HAP-1 (cell line): ENCODE measurements at regions not wholly inside any gene's neighbourhood (a gene's known extent, or its start where the extent isn't known, plus 50 kb on each side); places are given as distances from the start of the nearest gene placed in this dataset.
"Not testable (repeated sequence)": the region's sequence is repeated elsewhere in the genome, so short reads cannot be mapped to it uniquely, and the experiment has no call there.

ENCODE experiments used
- DNase-seq, 2 experiments: peaks; one replicate each; pipeline ENCODE4 v3.0.0-alpha.2; 2016 to 2020; ENCODE audit warnings: low spot score in 2 of 2
- H3K27me3 ChIP-seq: fragments of 250-450 bp; sonication (Bioruptor Pico); 2 replicates; pipeline ENCODE4 v1.5.1; 2020; ENCODE audit warnings: low read depth, mild to moderate bottlenecking, moderate library complexity
- H3K36me3 ChIP-seq: fragments of 250-450 bp; sonication (Bioruptor Pico); replicated peaks from 2 replicates; pipeline ENCODE4 v1.5.1; 2020; ENCODE audit warnings: mild to moderate bottlenecking
- H3K4me1 ChIP-seq: fragments of 250-450 bp; sonication (Bioruptor Pico); 2 replicates; pipeline ENCODE4 v1.5.1; 2020; ENCODE audit warnings: mild to moderate bottlenecking
- H3K4me3 ChIP-seq: fragments of 250-450 bp; sonication (Bioruptor Pico); 2 replicates; pipeline ENCODE4 v1.5.1; 2020; ENCODE audit warnings: mild to moderate bottlenecking, moderate library complexity
- H3K9me3 ChIP-seq: fragments of 250-450 bp; sonication (Bioruptor Pico); 2 replicates; pipeline ENCODE4 v1.5.1; 2020; ENCODE audit warnings: mild to moderate bottlenecking, moderate library complexity
- in situ Hi-C: fragments of 300-500 bp; cut with MboI; formaldehyde crosslinking; loops from 3 replicates; pipeline ENCODE4 v1.14.3; 2020; ENCODE audit warnings: low sequenced_read_pairs, inconsistent platforms, mixed read lengths

DNA sequence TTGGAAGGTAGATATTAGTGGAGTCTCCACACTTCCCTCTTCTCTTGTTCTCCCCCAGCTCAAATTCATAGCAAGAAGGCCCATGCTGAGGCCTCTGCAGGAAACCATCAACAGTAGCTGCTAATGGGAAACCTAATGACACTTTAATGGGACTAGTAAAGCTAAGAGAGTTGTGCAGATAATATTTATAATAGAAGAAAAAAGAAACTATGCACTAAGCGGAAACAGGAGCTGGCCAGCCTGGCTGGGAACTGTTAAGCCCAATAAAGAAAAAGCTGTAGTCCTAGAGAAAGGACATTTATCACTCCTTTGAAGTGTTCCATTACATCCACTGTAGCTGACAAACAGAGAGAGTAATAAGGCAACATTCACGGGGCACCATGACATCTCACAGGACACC lies 229.6 kb downstream of the IGSF11 start:
- H3K27me3 ChIP-seq: no peaks in the 10 kb centered on the region

DNA sequence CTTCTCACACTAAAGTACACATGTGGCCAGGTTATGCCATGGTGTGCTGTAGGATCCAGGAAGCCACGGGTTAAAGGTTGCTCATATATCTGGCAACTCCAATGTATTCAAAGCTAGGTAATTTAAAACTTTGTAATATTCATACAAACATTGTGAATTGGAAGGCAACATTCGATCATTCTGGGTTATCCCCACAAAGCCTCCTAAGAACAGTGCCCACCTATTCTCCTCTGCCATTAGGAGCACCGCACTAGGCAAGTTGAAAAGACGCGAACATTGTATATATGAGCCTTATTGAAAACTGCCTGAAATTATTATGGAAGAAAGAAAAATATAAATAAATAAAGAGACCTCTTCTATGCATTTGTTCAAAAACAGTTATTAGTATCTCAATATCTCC lies 228.2 kb downstream of the IGSF11 start:
- Histone ChIP-seq H3K4me1 (no peaks in the 10 kb centered on the region), H3K9me3 (no peaks in the 10 kb centered on the region), H3K4me3 (no peak overlapping the region), H3K27me3 (no peaks in the 10 kb centered on the region), H3K36me3 (no peaks in the 10 kb centered on the region)
- no peak for DNase-seq
- in situ Hi-C loops: loop anchor here (25.0 kb wide), 1 partner anchor 169 kb away; no protein-coding TSS in a partner anchor

More for the DNA sequence above, 229.6 kb downstream of the IGSF11 start:
- in situ Hi-C loops: loop anchor here (25.0 kb wide), 1 partner anchor 168 kb away; no protein-coding TSS in a partner anchor
- Histone ChIP-seq H3K4me1 (no peaks in the 10 kb centered on the region), H3K4me3 (no peak overlapping the region), H3K9me3 (no peaks in the 10 kb centered on the region), H3K36me3 (no peaks in the 10 kb centered on the region)
- no peak for DNase-seq

DNA sequence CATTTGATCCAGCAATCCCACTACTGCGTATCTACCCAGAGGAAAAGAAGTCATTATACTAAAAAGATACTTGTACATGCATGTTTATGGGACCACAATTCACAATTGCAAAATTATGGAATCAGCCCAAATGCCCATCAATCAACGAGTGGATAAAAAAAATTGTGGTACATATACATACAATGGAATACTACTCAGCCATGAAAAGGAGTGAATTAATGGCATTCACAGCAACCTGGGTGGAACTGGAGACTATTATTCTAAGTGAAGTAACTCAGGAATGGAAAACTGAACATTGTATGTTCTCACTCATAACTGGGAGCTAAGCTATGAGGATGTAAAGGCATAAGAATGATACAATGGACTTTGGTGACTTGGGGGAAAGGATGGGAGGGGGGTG lies 227.3 kb downstream of the IGSF11 start:
- H3K9me3 ChIP-seq, H3K4me1 ChIP-seq, H3K27me3 ChIP-seq, DNase-seq, H3K4me3 ChIP-seq, H3K36me3 ChIP-seq: not testable (repeated sequence)
- in situ Hi-C loops: loop anchor here (25.0 kb wide), 1 partner anchor 170 kb away; no protein-coding TSS in a partner anchor

DNA sequence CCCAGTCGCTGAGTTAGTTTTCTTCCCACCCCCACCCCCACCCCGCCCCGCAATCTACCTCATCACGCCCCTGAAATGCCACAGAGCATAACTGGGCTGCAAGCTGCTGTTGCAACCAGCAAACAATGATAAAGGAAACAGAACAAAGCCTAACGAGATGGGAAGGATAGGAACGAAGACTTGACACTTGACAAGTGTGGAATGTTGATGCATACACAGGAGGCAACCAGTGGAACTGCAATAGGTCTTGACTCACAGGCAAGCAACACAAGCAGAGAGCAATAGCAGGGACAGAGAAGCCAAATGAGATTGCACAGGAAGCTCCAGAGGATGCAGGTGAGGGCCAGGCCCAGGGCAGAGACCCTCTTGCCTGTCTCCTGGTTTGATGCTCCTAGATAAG lies 225.9 kb downstream of the IGSF11 start:
- no peak for DNase-seq
- H3K4me3 ChIP-seq: no peak overlapping the region
- in situ Hi-C loops: loop anchor here (25.0 kb wide), 1 partner anchor 171 kb away; no protein-coding TSS in a partner anchor
- H3K4me1 ChIP-seq: no peaks in the 10 kb centered on the region
- H3K27me3 ChIP-seq: no peaks in the 10 kb centered on the region
- H3K9me3 ChIP-seq: no peaks in the 10 kb centered on the region
- H3K36me3 ChIP-seq: no peaks in the 10 kb centered on the region

DNA sequence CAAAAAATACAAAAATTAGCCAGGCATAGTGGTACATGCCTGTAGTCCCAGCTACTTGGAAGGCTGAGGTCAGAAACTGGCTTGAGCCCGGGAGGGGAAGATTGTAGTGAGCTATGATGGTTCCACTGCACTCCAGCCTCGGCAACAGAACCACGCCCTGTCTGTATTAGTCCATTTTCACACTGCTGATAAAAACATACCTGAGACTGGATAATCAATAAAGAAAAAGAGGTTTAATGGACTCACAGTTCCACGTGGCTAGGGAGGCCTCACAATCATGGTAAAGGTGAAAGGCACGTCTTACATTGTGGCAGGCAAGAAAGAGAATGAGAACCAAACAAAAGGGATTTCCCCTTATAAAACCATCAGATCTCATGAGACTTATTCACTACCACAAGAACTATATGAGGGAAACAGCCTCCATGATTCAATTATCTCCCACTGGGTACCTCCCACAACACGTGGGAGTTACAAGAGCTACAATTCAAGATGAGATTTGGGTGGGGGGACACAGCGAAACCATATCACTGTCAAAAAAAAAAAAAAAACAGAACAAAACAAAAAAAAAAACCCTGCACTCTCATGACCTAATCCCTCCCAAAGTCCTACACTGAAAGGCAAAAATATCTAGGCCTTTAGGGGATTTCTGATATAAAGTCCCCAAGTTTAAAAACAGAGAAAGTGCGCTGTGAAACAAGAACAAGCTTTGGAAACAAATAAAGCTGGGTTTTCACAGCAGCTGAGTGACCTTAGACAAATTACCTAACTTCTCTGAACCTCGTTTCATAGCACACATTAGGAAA lies 224.7 kb downstream of the IGSF11 start:
- no peak overlapping the region for H3K4me3 ChIP-seq
- no peaks in the 10 kb centered on the region for H3K27me3 ChIP-seq
- no peaks in the 10 kb centered on the region for H3K4me1 ChIP-seq
- no peak for DNase-seq
- no peaks in the 10 kb centered on the region for H3K36me3 ChIP-seq
- in situ Hi-C loops: loop anchor here (25.0 kb wide), 1 partner anchor 173 kb away; no protein-coding TSS in a partner anchor
- no peaks in the 10 kb centered on the region for H3K9me3 ChIP-seq

DNA sequence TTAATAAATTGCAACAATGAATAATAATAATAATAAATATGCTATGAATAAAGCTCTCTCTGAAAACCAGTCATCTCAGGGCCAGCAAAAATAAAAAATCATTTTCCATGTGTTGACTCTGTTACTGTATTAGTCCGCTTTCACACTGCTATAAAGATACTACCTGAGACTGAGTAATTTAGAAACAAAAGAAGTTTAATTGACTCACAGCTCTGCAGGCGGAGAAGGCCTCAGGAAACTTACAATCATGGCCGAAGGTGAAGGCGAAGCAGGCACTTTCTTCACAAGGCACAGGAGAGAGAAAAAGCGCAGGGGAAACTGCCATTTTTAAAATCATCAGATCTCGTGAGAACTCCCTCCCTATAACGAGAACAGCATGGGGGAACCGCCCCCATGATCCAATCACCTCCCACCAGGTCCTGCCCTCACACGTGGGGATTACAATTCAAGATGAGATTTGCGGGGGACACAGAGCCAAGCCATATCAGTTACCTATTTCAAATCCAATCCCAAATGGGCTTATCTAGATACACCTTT lies 224.1 kb downstream of the IGSF11 start:
- H3K4me1 ChIP-seq: no peaks in the 10 kb centered on the region
- in situ Hi-C loops: loop anchor here (25.0 kb wide), 1 partner anchor 173 kb away; no protein-coding TSS in a partner anchor

DNA sequence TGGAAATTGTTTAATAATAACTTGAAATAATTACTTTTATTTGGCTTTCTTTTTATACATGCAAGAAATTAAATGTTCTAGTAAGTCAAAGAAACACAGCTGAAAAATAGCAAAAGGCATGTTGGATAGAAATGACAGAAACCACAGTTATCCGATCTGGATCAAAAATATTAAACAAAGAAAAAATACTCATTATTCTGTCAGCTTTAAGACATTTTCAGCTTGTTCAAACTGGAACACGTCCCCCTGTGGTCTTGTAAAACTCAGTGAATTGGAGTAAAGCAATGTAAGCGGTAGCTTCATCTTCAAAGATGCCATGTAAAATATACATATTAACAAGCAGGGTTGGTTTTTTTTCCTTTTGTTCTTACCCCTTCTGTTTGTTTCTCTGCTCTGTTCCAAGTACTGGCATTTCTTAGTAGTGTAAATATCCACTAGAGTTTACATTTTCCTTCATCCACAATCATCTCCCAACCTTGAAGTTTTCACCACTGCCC lies 223.4 kb downstream of the IGSF11 start:
- no peaks in the 10 kb centered on the region for H3K36me3 ChIP-seq
- no peak overlapping the region for H3K4me3 ChIP-seq
- H3K9me3 ChIP-seq: no peaks in the 10 kb centered on the region
- in situ Hi-C loops: loop anchor here (25.0 kb wide), 1 partner anchor 174 kb away; no protein-coding TSS in a partner anchor
- H3K4me1 ChIP-seq: no peaks in the 10 kb centered on the region
- H3K27me3 ChIP-seq: no peaks in the 10 kb centered on the region
- DNase-seq: no peak

More for the DNA sequence above, 224.1 kb downstream of the IGSF11 start:
- H3K36me3 ChIP-seq: no peaks in the 10 kb centered on the region
- no peak overlapping the region for H3K4me3 ChIP-seq
- no peaks in the 10 kb centered on the region for H3K27me3 ChIP-seq
- DNase-seq: no peak
- no peaks in the 10 kb centered on the region for H3K9me3 ChIP-seq

DNA sequence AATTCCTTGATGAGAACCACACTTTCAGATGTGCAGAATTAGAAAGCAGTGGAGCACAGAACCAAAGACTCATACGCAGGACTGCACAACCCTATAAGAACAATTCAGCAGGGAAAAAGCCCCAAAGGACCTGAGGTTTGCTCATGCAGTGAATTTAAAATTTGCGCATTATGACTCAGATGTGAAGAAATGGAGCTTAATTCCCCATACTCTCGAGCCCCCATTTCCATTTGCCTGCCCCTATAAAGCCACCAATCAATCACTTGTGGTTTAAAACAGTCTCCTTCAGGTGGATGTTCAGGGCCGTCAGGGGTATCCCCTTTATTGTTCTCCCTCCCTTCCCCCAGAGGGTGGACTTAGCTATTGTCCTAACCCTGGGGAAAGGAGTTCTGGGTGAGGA lies 221.2 kb downstream of the IGSF11 start:
- DNase-seq: no peak
- in situ Hi-C loops: loop anchor here (25.0 kb wide), 1 partner anchor 176 kb away; no protein-coding TSS in a partner anchor
- Histone ChIP-seq H3K27me3 (no peaks in the 10 kb centered on the region), H3K4me1 (no peaks in the 10 kb centered on the region), H3K9me3 (no peaks in the 10 kb centered on the region), H3K36me3 (no peaks in the 10 kb centered on the region), H3K4me3 (no peak overlapping the region)

DNA sequence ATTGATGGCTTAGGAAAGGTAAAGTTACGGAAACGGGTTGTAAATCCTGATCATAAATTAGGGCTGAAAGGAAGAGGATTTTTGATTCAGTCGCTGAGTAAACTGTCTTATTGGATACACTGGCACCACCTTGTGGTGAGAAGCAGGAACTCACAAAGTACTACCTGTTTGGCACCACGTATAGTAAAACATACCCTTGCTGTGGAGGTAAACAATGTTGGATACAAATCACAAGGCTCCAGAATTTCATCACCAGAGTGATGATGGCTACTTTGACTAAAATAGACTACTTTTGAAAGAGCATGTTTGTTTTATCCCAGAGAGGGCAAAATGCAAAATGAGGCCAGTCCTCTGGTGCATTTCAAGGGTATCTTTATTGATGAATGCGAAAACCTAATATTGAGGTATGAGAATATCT lies 216.9 kb downstream of the IGSF11 start:
- Histone ChIP-seq H3K36me3 (no peaks in the 10 kb centered on the region), H3K4me1 (peaks cover 8% of the 10 kb centered on the region), H3K4me3 (no peak overlapping the region), H3K9me3 (no peaks in the 10 kb centered on the region), H3K27me3 (no peaks in the 10 kb centered on the region)
- in situ Hi-C loops: loop anchor here (25.0 kb wide), 1 partner anchor 180 kb away; no protein-coding TSS in a partner anchor
- DNase-seq: peak; percentile 72 to 79

DNA sequence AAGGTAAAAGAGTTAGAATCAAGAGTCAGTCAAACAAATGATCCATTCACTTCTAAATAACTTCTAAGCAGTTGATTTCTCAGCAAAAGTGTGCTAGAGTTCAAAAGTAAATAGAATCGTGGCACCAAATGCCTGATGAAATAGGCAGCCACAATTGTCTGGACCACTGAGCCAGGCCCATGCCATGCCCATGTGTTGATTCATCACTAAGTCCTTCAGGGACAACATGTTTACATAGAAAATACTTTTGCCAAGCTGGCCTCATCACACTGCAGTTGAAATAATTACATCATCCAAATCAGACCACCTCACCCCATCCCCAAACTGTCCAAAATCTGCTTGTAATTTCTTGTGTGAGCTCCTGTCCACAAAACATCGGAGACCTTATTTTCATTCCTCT lies 216.3 kb downstream of the IGSF11 start:
- Histone ChIP-seq H3K4me3 (no peak overlapping the region), H3K4me1 (peaks cover 8% of the 10 kb centered on the region), H3K36me3 (no peaks in the 10 kb centered on the region), H3K9me3 (no peaks in the 10 kb centered on the region), H3K27me3 (no peaks in the 10 kb centered on the region)
- no peak for DNase-seq
- in situ Hi-C loops: loop anchor here (25.0 kb wide), 1 partner anchor 181 kb away; no protein-coding TSS in a partner anchor

DNA sequence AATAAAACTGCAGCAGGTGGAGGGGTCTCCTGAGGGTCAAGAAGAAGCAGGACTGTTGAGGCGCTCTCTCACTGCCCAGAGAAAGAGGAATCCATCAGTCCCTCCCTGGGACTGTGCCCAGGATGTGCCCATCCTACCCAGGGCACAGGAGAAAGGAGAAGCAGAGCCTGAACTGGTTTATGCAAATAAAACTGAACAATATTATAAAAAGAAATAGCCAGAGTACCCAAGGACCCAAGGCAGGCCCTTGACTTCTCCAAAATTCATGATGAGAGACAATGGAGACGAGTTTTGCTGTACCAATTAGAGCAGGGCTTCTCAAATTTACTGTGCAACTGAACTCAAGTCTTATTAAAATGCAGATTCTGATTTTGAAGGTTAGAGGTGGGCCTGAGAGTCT lies 211.0 kb downstream of the IGSF11 start:
- peaks cover 8% of the 10 kb centered on the region for H3K4me1 ChIP-seq
- no peaks in the 10 kb centered on the region for H3K27me3 ChIP-seq
- in situ Hi-C loops: loop anchor here (25.0 kb wide), 1 partner anchor 186 kb away; no protein-coding TSS in a partner anchor
- H3K9me3 ChIP-seq: no peaks in the 10 kb centered on the region
- no peak for DNase-seq
- no peaks in the 10 kb centered on the region for H3K36me3 ChIP-seq
- H3K4me3 ChIP-seq: no peak overlapping the region

DNA sequence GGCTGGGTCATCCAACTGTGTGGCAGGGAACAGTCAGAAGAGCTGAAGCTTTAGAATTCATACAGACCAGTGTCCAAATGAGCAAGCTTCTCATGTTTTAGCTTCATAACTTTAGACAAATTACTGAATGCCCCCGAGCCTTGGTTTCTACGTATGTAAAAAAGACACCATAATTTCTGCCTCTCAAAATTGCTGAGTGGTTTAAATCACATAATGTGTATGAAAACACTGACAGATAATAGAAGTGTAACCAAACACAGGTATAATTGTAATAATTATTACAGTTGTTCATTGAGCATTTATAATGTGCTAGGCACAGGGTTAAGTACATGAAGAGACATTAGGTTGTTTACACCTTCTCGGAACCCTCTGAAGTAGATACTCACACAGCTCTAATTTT lies 207.2 kb downstream of the IGSF11 start:
- DNase-seq: no peak
- no peaks in the 10 kb centered on the region for H3K27me3 ChIP-seq
- no peaks in the 10 kb centered on the region for H3K4me1 ChIP-seq
- no peak overlapping the region for H3K4me3 ChIP-seq
- H3K9me3 ChIP-seq: no peaks in the 10 kb centered on the region
- in situ Hi-C loops: no loop called here
- no peaks in the 10 kb centered on the region for H3K36me3 ChIP-seq

DNA sequence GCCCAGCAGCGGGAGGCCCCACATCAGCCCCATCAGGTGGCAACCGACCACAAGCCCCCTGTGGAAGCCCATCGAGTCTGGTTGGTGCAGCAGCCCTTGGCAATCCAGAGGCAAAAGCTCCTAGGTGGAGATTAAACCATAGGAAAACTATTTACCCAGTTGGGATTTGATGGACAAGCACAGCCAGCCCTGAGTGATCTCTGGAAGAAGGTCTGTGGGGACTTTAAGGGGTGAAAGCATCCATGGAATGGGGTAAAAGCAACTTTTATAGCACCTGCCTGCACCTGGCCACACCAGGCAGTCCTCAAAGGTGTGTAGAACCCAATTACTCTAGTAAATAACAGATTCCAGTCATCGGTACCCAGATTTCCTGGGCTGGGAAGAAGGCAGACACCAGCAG lies 206.3 kb downstream of the IGSF11 start:
- Histone ChIP-seq H3K9me3 (no peaks in the 10 kb centered on the region), H3K36me3 (no peaks in the 10 kb centered on the region), H3K27me3 (no peaks in the 10 kb centered on the region), H3K4me3 (no peak overlapping the region), H3K4me1 (no peaks in the 10 kb centered on the region)
- no peak for DNase-seq
- in situ Hi-C loops: no loop called here

DNA sequence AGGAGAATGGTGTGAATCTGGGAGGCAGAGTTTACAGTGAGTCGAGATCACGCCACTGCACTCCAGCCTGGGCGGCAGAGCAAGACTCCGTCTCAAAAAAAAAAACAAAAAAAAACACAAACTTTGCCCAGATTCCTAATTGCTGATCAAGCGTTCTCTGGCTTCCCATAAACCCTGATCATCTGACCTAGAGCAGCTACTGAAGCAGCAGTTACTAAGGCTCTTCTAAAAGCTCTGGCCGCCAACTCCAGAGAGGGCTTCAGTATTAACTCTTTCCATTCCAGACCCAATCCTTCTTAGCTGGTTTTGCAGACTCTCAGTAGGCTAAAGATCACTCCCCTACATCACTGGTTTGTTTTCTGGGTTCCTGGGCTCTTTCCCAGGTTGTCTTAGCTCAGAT lies 201.6 kb downstream of the IGSF11 start:
- Histone ChIP-seq H3K9me3 (no peaks in the 10 kb centered on the region), H3K36me3 (no peaks in the 10 kb centered on the region), H3K27me3 (no peaks in the 10 kb centered on the region), H3K4me1 (no peaks in the 10 kb centered on the region), H3K4me3 (no peak overlapping the region)
- no peak for DNase-seq
- in situ Hi-C loops: no loop called here
